Esophagus squamous epithelium (tissue), 4 donors: ENCODE measurements at regions not wholly inside any gene's neighbourhood (a gene's known extent, or its start where the extent isn't known, plus 50 kb on each side); places are given as distances from the start of the nearest gene placed in this dataset.

Experiments
- CTCF ChIP-seq, 6 experiments: fragments of 450-650 bp in 4 of 6; fragments of 200-600 bp in 2 of 6; sonication (generic) in 2 of 6; IDR thresholded peaks; one replicate each; pipeline ENCODE4 v1.5.1; 2016 to 2019; ENCODE audit warnings: antibody characterized with exemption in 6 of 6, mild to moderate bottlenecking in 4 of 6, moderate library complexity in 4 of 6
- POLR2A ChIP-seq, 4 donors: fragments of 450-650 bp; IDR thresholded peaks; one replicate each; pipeline ENCODE4 v1.6.1; 2017; ENCODE audit warnings: antibody characterized with exemption in 4 of 4, mild to moderate bottlenecking in 4 of 4, moderate library complexity in 3 of 4

GRCh38 chr5:110951373-110951791, 120.1 kb upstream of the TSLP start:
- TF ChIP-seq CTCF (IDR thresholded peaks at IDR 0.05) (no peak), POLR2A (IDR thresholded peaks at IDR 0.05) (no peak)
